Mesodermal cell (in vitro differentiated cells): ENCODE measurements at regions not wholly inside any gene's neighbourhood (a gene's known extent, or its start where the extent isn't known, plus 50 kb on each side); places are given as distances from the start of the nearest gene placed in this dataset.
"Not testable (repeated sequence)": the region's sequence is repeated elsewhere in the genome, so short reads cannot be mapped to it uniquely, and the experiment has no call there.

Experiments used
- H3K27ac ChIP-seq: 2 replicates; pipeline ENCODE4 v1.7.0; 2013; ENCODE audit warnings: mild to moderate bottlenecking, low read depth, low read length, moderate library complexity; ENCODE audit not compliant: severe bottlenecking
- H3K36me3 ChIP-seq: 2 replicates; pipeline ENCODE4 v1.7.1; 2013; ENCODE audit warnings: mild to moderate bottlenecking, low read length, moderate library complexity; ENCODE audit not compliant: control insufficient read depth, insufficient read depth
- H3K4me1 ChIP-seq: one replicate; pipeline ENCODE4 v1.7.1; 2013; ENCODE audit warnings: mild to moderate bottlenecking, low read length; ENCODE audit not compliant: insufficient read depth, control insufficient read depth, poor library complexity, severe bottlenecking
- H3K4me3 ChIP-seq: 2 replicates; pipeline ENCODE4 v1.7.0; 2013; ENCODE audit warnings: low read length, control low read depth, mild to moderate bottlenecking; ENCODE audit not compliant: insufficient read depth, poor library complexity, severe bottlenecking; ENCODE audit errors: extremely low read depth
- H3K9me3 ChIP-seq: 2 replicates; pipeline ENCODE4 v1.7.1; 2013; ENCODE audit warnings: mild to moderate bottlenecking, low read length, moderate library complexity; ENCODE audit not compliant: control insufficient read depth
- WGBS, 2 experiments: methylation state at CpG; one replicate each; pipeline ENCODE4 v1.1.5; 2013; ENCODE audit warnings: missing lambda C conversion rate in 2 of 2; ENCODE audit not compliant: insufficient coverage in 2 of 2; 5-methylcytosine and 5-hydroxymethylcytosine counted together

DNA sequence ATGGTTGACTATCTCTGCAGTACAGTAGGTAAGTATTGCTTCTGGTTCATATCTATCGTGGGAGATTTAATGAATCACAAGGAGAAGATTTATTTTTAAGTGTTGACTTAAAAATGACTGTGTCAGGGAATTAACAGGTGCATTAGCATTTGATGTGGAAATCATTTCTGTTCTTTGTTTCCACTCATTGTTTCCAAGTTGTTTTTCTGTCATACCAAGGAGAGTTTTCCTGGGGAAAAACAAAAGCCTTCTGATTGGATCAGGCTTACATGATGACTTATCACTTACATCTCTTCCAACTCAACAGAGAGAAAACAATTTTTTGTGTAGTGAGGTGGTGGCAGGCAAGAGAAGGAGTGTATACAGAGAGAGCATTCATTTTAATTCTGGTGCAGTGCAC lies 686.4 kb downstream of the HTR1B start:
- Histone ChIP-seq H3K36me3 (no peaks in the 10 kb centered on the region), H3K4me3 (no peak overlapping the region), H3K4me1 (no peaks in the 10 kb centered on the region), H3K27ac (no peak overlapping the region), H3K9me3 (peaks cover 1% of the 10 kb centered on the region)
- WGBS, 2 experiments = 73 to 100% methylated on average over 1 of the region's 1 CpG

GRCh38 chr6:76774781-76775384 lies 688.4 kb downstream of the HTR1B start:
- Histone ChIP-seq H3K9me3 (peaks cover 6% of the 10 kb centered on the region), H3K36me3 (no peaks in the 10 kb centered on the region), H3K4me1 (no peaks in the 10 kb centered on the region), H3K27ac (peak overlapping the region; percentile 12), H3K4me3 (no peak overlapping the region)
- WGBS, 2 experiments = 84 to 87% methylated on average over 4 of the region's 6 CpGs

DNA sequence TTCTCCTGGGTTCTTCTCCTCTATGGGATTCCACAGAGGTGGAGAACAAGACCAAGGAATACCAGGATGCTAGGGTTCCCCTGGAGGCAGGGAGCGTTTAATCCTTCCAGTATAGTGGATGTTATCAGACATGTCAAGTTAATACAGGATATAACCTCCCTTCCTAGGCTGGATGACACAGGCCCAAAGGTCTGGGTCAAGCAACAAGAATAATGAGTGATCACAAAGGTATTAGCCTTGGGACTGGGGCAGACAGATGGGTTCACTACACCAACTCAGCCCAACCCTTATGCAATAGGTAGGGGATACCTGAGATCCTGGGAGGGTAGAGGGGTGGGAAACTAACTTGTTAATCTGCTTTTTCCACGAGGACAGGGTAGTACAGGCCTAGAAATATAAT lies 690.3 kb downstream of the HTR1B start:
- no peak overlapping the region for H3K4me3 ChIP-seq
- no peak overlapping the region for H3K27ac ChIP-seq
- no CpG with 5 or more reads among the region's 2 CpGs for WGBS, 2 experiments
- H3K4me1 ChIP-seq = no peaks in the 10 kb centered on the region
- peaks cover 18% of the 10 kb centered on the region for H3K9me3 ChIP-seq
- no peaks in the 10 kb centered on the region for H3K36me3 ChIP-seq

DNA sequence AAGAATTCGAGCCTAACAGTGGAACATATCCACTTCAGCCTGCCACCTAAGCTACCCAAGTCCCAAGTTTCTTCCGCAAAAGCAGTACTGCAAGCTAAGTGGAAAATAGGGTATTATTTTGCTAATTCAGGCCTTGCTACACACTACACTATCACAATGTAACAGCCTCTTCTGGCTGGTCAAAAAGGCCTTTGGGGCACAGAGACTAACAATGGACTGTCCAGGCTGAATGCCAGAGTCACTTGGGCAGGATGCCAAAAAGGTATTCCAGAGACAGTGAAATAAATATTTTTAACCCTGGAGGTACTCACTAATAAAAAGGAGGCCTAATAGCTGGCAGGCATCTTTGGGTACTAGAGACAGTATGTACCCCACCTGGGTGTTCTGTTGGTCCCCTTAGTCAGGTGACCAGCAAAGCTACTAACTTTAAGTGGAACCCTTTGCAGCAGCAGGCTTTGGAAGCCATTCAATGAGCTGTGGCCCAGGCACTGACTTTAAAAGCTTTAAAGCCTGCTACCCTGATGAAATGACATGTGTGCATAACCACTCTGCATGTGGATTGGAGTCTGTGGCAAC lies 692.1 kb downstream of the HTR1B start:
- H3K9me3 ChIP-seq = peaks cover 18% of the 10 kb centered on the region
- no CpG with 5 or more reads among the region's 2 CpGs for WGBS, 2 experiments
- H3K4me3 ChIP-seq = no peak overlapping the region
- H3K36me3 ChIP-seq = no peaks in the 10 kb centered on the region
- H3K4me1 ChIP-seq = no peaks in the 10 kb centered on the region
- no peak overlapping the region for H3K27ac ChIP-seq

DNA sequence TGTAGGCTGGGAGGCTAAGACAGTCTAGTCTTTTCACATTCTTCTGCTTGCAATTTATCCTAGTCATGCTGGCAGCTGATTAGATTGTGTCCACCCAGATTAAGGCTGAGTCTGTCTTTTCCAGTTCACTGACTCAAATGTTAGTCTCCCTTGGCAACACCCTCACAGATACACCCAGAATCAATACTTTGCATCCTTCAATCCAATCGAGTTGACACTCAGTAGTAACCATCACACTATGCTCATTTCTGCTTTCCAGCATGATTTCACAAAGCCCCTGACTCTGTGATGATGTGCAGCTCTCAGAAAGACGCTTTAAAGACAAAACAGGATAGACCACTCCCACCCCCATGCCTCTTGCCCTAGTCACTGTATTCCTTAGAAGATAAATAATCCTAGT lies 693.0 kb downstream of the HTR1B start:
- no peaks in the 10 kb centered on the region for H3K4me1 ChIP-seq
- H3K9me3 ChIP-seq = peaks cover 18% of the 10 kb centered on the region
- 67 to 100% methylated on average over 1 of the region's 2 CpGs for WGBS, 2 experiments
- no peak overlapping the region for H3K4me3 ChIP-seq
- H3K36me3 ChIP-seq = no peaks in the 10 kb centered on the region
- H3K27ac ChIP-seq = peak overlapping the region; percentile 19

DNA sequence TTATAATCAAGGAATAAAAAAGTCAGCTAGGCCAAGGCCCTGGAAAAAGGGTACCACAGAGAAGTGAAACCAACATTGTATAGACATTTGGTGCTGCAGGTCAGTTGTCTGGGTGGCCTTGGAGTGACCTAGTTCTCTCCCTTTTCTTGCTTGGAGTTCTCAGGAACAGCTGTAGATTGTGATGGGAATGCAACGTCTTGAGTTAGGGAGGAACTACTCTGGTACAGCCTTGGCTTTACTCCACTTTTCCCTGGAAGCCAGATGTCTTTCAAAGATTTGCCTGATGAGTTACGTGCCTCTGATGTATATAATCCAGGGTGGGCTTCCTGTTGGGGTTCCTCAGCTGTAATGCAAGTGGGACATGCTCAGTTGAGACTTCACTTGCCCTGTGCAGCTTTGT lies 694.7 kb downstream of the HTR1B start:
- H3K4me3 ChIP-seq = no peak overlapping the region
- no peaks in the 10 kb centered on the region for H3K36me3 ChIP-seq
- H3K4me1 ChIP-seq = no peaks in the 10 kb centered on the region
- no peak overlapping the region for H3K27ac ChIP-seq
- WGBS, 2 experiments = 100% methylated on average over 1 of the region's 2 CpGs
- peaks cover 18% of the 10 kb centered on the region for H3K9me3 ChIP-seq

- Histone ChIP-seq H3K9me3 (peaks cover 4% of the 10 kb centered on the region), H3K4me1 (no peaks in the 10 kb centered on the region), H3K36me3 (no peaks in the 10 kb centered on the region), H3K27ac (no peak overlapping the region), H3K4me3 (no peak overlapping the region)
- 100% methylated on average over 1 of the region's 2 CpGs; no CpG with 5 or more reads in 1 of the 2 experiments for WGBS, 2 experiments
These were observed 691.6 kb upstream of the IMPG1 start for GRCh38 chr6:76764057-76764456.

DNA sequence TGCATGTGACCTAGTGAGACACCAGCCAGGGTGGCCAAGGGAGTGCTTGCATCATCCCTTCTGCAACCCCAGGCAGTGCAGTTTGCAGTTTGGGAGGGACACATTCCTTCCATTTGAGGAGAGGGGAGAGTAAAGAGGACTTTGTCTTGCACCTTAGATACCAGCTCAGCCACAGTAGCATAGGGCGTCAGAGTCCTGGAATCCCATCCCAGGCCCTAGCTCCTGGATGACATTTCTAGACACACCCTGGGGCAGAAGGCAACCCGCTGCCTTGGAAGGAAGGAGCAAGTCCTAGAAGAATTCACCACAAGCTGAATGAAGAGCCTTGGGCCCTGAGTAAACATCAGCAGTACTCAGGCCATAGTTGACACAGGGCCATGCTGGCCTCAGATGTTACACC lies 680.4 kb upstream of the IMPG1 start:
- Histone ChIP-seq H3K9me3 (no peaks in the 10 kb centered on the region), H3K36me3 (no peaks in the 10 kb centered on the region), H3K27ac (no peak overlapping the region), H3K4me1 (no peaks in the 10 kb centered on the region), H3K4me3 (no peak overlapping the region)
- WGBS, 2 experiments = 92 to 100% methylated on average over 1 to 2 of the region's 2 CpGs

DNA sequence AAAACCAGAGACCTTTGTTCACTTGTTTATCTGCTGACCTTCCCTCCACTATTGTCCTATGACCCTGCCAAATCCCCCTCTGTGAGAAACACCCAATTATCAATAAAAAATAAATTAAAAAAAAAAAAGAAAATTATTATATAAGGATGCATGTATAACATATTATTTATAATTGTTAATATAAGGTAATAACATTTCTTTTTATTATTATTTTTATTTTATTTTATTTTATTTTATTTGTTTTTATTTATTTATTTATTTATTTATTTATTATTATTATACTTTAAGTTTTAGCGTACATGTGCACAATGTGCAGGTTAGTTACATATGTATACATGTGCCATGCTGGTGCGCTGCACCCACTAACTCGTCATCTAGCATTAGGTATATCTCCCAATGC lies 672.9 kb upstream of the IMPG1 start:
- not testable (repeated sequence) for H3K36me3 ChIP-seq, H3K27ac ChIP-seq, H3K4me3 ChIP-seq, H3K9me3 ChIP-seq, H3K4me1 ChIP-seq
- no CpG with 5 or more reads among the region's 3 CpGs for WGBS, 2 experiments

- not testable (repeated sequence) for H3K27ac ChIP-seq, H3K36me3 ChIP-seq, H3K9me3 ChIP-seq, H3K4me3 ChIP-seq, H3K4me1 ChIP-seq
- 96 to 98% methylated on average over 8 to 24 of the region's 38 CpGs for WGBS, 2 experiments
These were observed 671.8 kb upstream of the IMPG1 start for GRCh38 chr6:76744151-76744720.

DNA sequence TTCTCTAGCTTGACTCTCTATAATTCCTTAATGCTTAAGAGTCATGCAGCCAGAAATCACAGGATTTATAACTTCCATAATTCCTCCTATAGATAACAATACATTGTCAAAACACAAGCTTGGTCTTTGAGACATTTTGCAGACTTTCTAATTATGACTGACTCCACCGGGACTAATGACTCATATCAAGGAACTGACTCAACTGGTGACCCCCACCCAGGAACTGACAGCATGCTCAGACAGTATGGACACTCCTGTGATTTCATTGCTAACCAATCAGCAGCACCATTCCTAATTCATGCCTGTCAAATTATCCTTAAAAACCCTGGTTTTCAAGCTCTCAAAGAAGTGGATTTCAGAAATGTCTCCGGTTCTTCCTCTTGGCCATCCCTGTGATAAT lies 670.5 kb upstream of the IMPG1 start:
- no peaks in the 10 kb centered on the region for H3K36me3 ChIP-seq
- H3K9me3 ChIP-seq = no peaks in the 10 kb centered on the region
- no peak overlapping the region for H3K4me3 ChIP-seq
- H3K4me1 ChIP-seq = no peaks in the 10 kb centered on the region
- WGBS, 2 experiments = 82 to 100% methylated on average over 2 of the region's 2 CpGs
- no peak overlapping the region for H3K27ac ChIP-seq
